ENCODE measurements at regions not wholly inside any gene's neighbourhood (a gene's known extent, or its start where the extent isn't known, plus 50 kb on each side); places are given as distances from the start of the nearest gene placed in this dataset.

DNA sequence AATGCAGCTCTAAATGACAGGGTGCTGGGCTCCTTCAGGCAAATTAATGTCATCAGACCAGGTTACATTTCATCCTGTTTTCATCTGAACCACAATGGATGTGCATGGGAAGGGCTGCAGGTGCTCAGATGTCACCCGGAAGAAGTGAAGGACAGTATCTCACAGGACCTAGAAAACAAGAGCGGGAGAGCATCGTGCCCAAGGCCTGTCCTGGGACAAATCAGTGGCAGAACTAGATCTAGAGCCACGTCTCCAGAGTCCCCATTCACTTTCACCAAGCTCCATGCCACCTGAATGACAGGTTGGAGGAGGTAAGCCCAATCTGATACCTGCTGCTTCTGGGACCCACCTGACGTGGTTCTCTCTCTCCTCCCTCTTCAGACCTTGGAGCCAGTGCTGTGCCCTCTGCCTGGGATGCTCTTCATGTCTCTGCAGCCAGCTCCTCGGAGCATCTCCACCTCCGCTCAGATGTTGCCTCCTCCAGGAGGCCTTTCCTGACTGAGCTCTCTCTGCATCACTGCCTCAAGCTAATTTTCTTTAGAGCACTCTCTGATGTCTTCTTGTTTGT lies 77.3 kb downstream of the CPN2 start:
- TF ChIP-seq, protein P1, sequence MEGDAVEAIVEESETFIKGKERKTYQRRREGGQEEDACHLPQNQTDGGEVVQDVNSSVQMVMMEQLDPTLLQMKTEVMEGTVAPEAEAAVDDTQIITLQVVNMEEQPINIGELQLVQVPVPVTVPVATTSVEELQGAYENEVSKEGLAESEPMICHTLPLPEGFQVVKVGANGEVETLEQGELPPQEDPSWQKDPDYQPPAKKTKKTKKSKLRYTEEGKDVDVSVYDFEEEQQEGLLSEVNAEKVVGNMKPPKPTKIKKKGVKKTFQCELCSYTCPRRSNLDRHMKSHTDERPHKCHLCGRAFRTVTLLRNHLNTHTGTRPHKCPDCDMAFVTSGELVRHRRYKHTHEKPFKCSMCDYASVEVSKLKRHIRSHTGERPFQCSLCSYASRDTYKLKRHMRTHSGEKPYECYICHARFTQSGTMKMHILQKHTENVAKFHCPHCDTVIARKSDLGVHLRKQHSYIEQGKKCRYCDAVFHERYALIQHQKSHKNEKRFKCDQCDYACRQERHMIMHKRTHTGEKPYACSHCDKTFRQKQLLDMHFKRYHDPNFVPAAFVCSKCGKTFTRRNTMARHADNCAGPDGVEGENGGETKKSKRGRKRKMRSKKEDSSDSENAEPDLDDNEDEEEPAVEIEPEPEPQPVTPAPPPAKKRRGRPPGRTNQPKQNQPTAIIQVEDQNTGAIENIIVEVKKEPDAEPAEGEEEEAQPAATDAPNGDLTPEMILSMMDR (IDR thresholded peaks at IDR 0.05; ENCODE audit: partially characterized antibody, unreplicated experiment) = no peak
- Mint-ChIP-seq H3K27me3 (ENCODE audit: unreplicated experiment) (peaks cover 8% of the 10 kb centered on the region), H3K9me3 (ENCODE audit: unreplicated experiment) (peaks cover 13% of the 10 kb centered on the region), H3K4me1 (ENCODE audit: low read depth, unreplicated experiment) (peaks cover 19% of the 10 kb centered on the region), H3K36me3 (ENCODE audit: unreplicated experiment) (no peaks in the 10 kb centered on the region), H3K4me3 (ENCODE audit: unreplicated experiment) (no peak overlapping the region), H3K27ac (ENCODE audit: unreplicated experiment) (no peak overlapping the region)
- no peak for DNase-seq

DNA sequence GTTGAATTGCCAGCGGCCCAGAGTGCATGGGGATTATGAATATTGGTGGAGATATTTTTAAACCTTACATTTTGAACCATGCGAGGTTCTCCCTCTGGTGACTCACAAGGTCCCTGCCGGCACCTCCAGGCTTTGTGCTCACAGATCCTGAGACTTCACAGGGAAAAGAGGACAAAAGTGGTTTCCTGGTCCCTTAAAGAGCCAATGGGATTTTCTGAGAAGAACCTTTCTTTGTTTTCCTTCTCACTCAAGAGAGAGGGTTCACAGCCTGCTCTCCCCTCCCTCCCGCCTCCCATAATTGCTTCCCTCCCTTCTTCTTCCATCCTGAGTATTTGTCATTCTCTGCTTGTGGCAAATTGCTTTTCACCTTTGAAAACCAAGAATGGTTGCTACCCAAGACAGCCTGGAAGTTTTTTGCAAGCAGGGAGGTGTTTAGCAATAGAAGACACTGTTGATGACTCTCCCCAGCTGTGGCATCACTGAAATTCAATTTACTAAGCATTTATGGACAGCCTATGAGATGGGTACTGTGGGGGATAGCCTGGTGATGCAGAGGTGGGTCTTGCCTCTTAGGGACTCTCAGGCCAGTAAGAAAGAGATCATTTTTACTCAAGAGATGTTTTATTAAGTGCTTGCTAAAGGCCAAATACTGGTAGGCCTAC lies 76.6 kb downstream of the CPN2 start:
- DNase-seq = peak; percentile 2
- peaks cover 19% of the 10 kb centered on the region for H3K4me1 Mint-ChIP-seq (ENCODE audit: low read depth, unreplicated experiment)
- H3K9me3 Mint-ChIP-seq (ENCODE audit: unreplicated experiment) = peaks cover 13% of the 10 kb centered on the region
- H3K4me3 Mint-ChIP-seq (ENCODE audit: unreplicated experiment) = no peak overlapping the region
- no peak overlapping the region for H3K27ac Mint-ChIP-seq (ENCODE audit: unreplicated experiment)
- TF ChIP-seq, protein P1 (IDR thresholded peaks at IDR 0.05; ENCODE audit: partially characterized antibody, unreplicated experiment) = no peak
- no peaks in the 10 kb centered on the region for H3K36me3 Mint-ChIP-seq (ENCODE audit: unreplicated experiment)
- H3K27me3 Mint-ChIP-seq (ENCODE audit: unreplicated experiment) = peaks cover 8% of the 10 kb centered on the region

DNA sequence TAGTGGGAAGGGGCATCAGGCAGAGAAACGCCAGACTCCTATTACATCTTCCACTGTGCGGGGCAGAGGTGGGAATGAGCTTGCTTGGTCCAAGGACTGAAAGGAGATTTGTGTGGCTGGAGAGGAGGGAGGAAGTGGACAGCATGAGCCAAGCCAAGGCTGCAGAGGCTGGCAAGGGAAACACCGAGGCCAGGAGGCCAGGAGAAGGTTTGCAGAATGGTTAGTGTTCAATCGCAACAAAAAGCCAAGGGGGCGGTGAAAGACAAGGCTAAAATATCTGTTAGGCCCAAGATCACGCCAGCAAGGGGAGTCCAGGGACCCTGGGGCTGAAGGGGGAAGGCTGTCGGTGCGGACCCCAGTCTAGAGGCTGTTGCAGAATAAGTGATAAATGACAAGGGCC lies 75.8 kb downstream of the CPN2 start:
- Mint-ChIP-seq H3K36me3 (ENCODE audit: unreplicated experiment) (no peaks in the 10 kb centered on the region), H3K4me3 (ENCODE audit: unreplicated experiment) (peak overlapping the region; percentile 19), H3K4me1 (ENCODE audit: low read depth, unreplicated experiment) (peaks cover 19% of the 10 kb centered on the region), H3K27ac (ENCODE audit: unreplicated experiment) (peak overlapping the region; percentile 49), H3K9me3 (ENCODE audit: unreplicated experiment) (peaks cover 13% of the 10 kb centered on the region), H3K27me3 (ENCODE audit: unreplicated experiment) (peaks cover 8% of the 10 kb centered on the region)
- peak; percentile 40 for DNase-seq
- TF ChIP-seq, protein P1 (IDR thresholded peaks at IDR 0.05; ENCODE audit: partially characterized antibody, unreplicated experiment) = no peak

DNA sequence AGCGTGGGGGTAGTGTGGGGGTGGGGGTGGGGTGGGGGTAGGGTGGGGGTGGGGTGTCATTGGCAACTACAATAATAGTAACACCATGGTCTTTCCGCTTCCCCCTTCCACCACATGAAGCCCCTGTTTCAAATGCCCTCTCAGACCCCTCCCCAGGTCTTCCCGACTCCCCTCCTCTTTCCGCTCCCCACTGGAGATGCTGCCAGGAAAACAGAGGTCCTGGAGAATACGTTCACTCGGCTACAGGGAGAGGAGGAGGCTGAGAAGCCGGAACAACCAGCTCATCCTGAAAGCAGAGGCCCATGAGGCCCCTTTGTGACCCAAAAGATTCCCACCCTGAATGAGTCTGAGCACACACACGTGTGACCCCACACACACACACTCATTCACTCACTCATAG lies 75.4 kb downstream of the CPN2 start:
- TF ChIP-seq, protein P1 (IDR thresholded peaks at IDR 0.05; ENCODE audit: partially characterized antibody, unreplicated experiment) = no peak
- DNase-seq = peak; percentile 15
- H3K4me3 Mint-ChIP-seq (ENCODE audit: unreplicated experiment) = no peak overlapping the region
- H3K27me3 Mint-ChIP-seq (ENCODE audit: unreplicated experiment) = peaks cover 8% of the 10 kb centered on the region
- no peak overlapping the region for H3K27ac Mint-ChIP-seq (ENCODE audit: unreplicated experiment)
- no peaks in the 10 kb centered on the region for H3K36me3 Mint-ChIP-seq (ENCODE audit: unreplicated experiment)
- H3K4me1 Mint-ChIP-seq (ENCODE audit: low read depth, unreplicated experiment) = peaks cover 17% of the 10 kb centered on the region
- H3K9me3 Mint-ChIP-seq (ENCODE audit: unreplicated experiment) = peaks cover 13% of the 10 kb centered on the region

DNA sequence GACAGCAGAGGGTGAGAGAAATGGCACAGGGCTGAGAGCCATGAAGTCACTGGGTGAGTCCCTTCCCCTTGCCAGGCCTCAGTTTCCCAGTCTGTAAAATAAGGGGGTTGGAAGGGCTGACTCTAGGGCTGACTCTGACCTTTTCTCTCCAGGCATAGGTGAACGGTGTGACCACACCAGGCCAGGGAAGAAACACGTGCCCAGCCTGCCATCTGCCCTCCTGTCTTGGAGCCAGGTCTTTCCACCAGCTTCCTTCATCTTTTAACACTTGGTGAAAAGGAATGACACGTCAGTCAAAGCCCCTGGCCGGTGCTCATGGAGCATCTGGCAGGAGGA lies 74.4 kb downstream of the CPN2 start:
- peaks cover 17% of the 10 kb centered on the region for H3K4me1 Mint-ChIP-seq (ENCODE audit: low read depth, unreplicated experiment)
- no peak overlapping the region for H3K27ac Mint-ChIP-seq (ENCODE audit: unreplicated experiment)
- DNase-seq = no peak
- H3K27me3 Mint-ChIP-seq (ENCODE audit: unreplicated experiment) = peaks cover 8% of the 10 kb centered on the region
- no peak overlapping the region for H3K4me3 Mint-ChIP-seq (ENCODE audit: unreplicated experiment)
- peaks cover 12% of the 10 kb centered on the region for H3K9me3 Mint-ChIP-seq (ENCODE audit: unreplicated experiment)
- H3K36me3 Mint-ChIP-seq (ENCODE audit: unreplicated experiment) = no peaks in the 10 kb centered on the region
- TF ChIP-seq, protein P1 (IDR thresholded peaks at IDR 0.05; ENCODE audit: partially characterized antibody, unreplicated experiment) = no peak

Data from glutamatergic neuron (in vitro differentiated cells).